Keratinocyte (primary cell): ENCODE measurements at regions not wholly inside any gene's neighbourhood (a gene's known extent, or its start where the extent isn't known, plus 50 kb on each side); places are given as distances from the start of the nearest gene placed in this dataset.

ENCODE experiments used
- DNase-seq: peaks from one replicate; pipeline ENCODE4 v3.0.0-alpha.2; 2011; ENCODE audit warnings: low read depth, missing footprints, low spot score
- FAIRE-seq: peaks from 2 replicates; lab custom pipeline; 2011; peaks lifted over from hg19 to GRCh38; lab: Jason Lieb, UNC
- H2AFZ ChIP-seq: 2 replicates; pipeline ENCODE4 v1.6.0; 2012; ENCODE audit warnings: low read length, control low read depth, inconsistent platforms; ENCODE audit not compliant: control insufficient read depth
- H3K27ac ChIP-seq: 2 replicates; pipeline ENCODE4 v1.5.1; 2011; ENCODE audit warnings: low read length; ENCODE audit not compliant: control insufficient read depth, insufficient read depth
- H3K27me3 ChIP-seq: 3 replicates; pipeline ENCODE4 v1.6.0; 2011; ENCODE audit warnings: low read length; ENCODE audit not compliant: control insufficient read depth, insufficient read depth; ENCODE audit errors: extremely low read depth
- H3K36me3 ChIP-seq, 2 experiments: 2 replicates in 1 of 2; 3 replicates in 1 of 2; pipeline ENCODE4 v1.5.1; 2011; ENCODE audit warnings: low read length in 2 of 2, mild to moderate bottlenecking in 1 of 2; ENCODE audit not compliant: control insufficient read depth in 2 of 2, insufficient read depth in 2 of 2; ENCODE audit errors: extremely low read depth in 1 of 2
- H3K4me1 ChIP-seq: 3 replicates; pipeline ENCODE4 v1.5.1; 2011; ENCODE audit warnings: low read length; ENCODE audit not compliant: control insufficient read depth, insufficient read depth; ENCODE audit errors: extremely low read depth
- H3K4me2 ChIP-seq: 3 replicates; pipeline ENCODE4 v1.6.0; 2011; ENCODE audit warnings: low read depth, low read length; ENCODE audit not compliant: control insufficient read depth, insufficient read depth; ENCODE audit errors: extremely low read depth
- H3K4me3 ChIP-seq, 3 experiments: fragments of 200-600 bp in 1 of 3; sonication (generic) in 1 of 3; 2 replicates in 2 of 3; 3 replicates in 1 of 3; pipeline ENCODE4 v1.5.1; 2011 to 2016; ENCODE audit warnings: low read length in 3 of 3, mild to moderate bottlenecking in 3 of 3, control low read depth in 2 of 3, inconsistent platforms in 1 of 3, low read depth in 1 of 3, mixed read lengths in 1 of 3, mixed run types in 1 of 3, moderate library complexity in 1 of 3; ENCODE audit not compliant: control insufficient read depth in 2 of 3, insufficient read depth in 2 of 3; ENCODE audit errors: extremely low read depth in 1 of 3
- H3K79me2 ChIP-seq: 2 replicates; pipeline ENCODE4 v1.6.0; 2012; ENCODE audit warnings: low read length; ENCODE audit not compliant: control insufficient read depth, insufficient read depth
- H3K9ac ChIP-seq: 3 replicates; pipeline ENCODE4 v1.6.0; 2011; ENCODE audit warnings: low read length; ENCODE audit not compliant: control insufficient read depth, insufficient read depth; ENCODE audit errors: extremely low read depth
- H3K9me1 ChIP-seq: 3 replicates; pipeline ENCODE4 v1.6.0; 2011; ENCODE audit warnings: low read length; ENCODE audit not compliant: control insufficient read depth, insufficient read depth; ENCODE audit errors: extremely low read depth
- H3K9me3 ChIP-seq: 2 replicates; pipeline ENCODE4 v1.5.1; 2012; ENCODE audit warnings: low read depth, low read length; ENCODE audit not compliant: control insufficient read depth
- H4K20me1 ChIP-seq: 3 replicates; pipeline ENCODE4 v1.6.0; 2011; ENCODE audit warnings: low read length; ENCODE audit not compliant: control insufficient read depth, insufficient read depth; ENCODE audit errors: extremely low read depth
- CTCF ChIP-seq, 3 experiments: IDR thresholded peaks in 1 of 3; conservative IDR thresholded peaks in 1 of 3; optimal IDR thresholded peaks in 1 of 3; 2 replicates in 2 of 3; 3 replicates in 1 of 3; pipeline versions ENCODE3 to v1.5.1; 2011; ENCODE audit warnings: low read length in 3 of 3, mild to moderate bottlenecking in 3 of 3, moderate library complexity in 2 of 3, control low read depth in 1 of 3, inconsistent platforms in 1 of 3; ENCODE audit not compliant: insufficient read depth in 2 of 3; ENCODE audit errors: extremely low read depth in 1 of 3
- EZH2 ChIP-seq: IDR thresholded peaks from one replicate; pipeline ENCODE4 v1.6.1; 2012; ENCODE audit warnings: inconsistent platforms, mild to moderate bottlenecking, low read length, moderate library complexity
- dilution Hi-C: fragments of 300-500 bp; cut with MboI; formaldehyde crosslinking; loops from one replicate; pipeline ENCODE4 v1.7.0; 2020; ENCODE audit warnings: low sequenced_read_pairs; ENCODE audit not compliant: extremely low pct_ligation_motif_present

- H4K20me1 ChIP-seq: no peaks in the 10 kb centered on the region
- DNase-seq: no peak
- H3K36me3 ChIP-seq: no peaks in the 10 kb centered on the region
- H3K9me1 ChIP-seq: no peaks in the 10 kb centered on the region
- H3K27ac ChIP-seq: no peak overlapping the region
- H3K79me2 ChIP-seq: no peaks in the 10 kb centered on the region
- no peak overlapping the region for H2AFZ ChIP-seq
- no peak for TF ChIP-seq CTCF (optimal IDR thresholded peaks at IDR 0.05 in 1 of 3, IDR thresholded peaks at IDR 0.05 in 1 of 3, conservative IDR thresholded peaks at IDR 0.05 in 1 of 3; ENCODE audit: extremely low read depth in 1 of 3, insufficient read depth in 2 of 3, low read length in 3 of 3)
- no peak for TF ChIP-seq EZH2
- H3K9me3 ChIP-seq: no peaks in the 10 kb centered on the region
- dilution Hi-C loops: no loop called here
- H3K27me3 ChIP-seq: no peaks in the 10 kb centered on the region
- no peak overlapping the region for H3K4me3 ChIP-seq
- H3K9ac ChIP-seq: no peak overlapping the region
- H3K4me2 ChIP-seq: no peak overlapping the region
- no peaks in the 10 kb centered on the region for H3K4me1 ChIP-seq
- FAIRE-seq: no peak
Measured at GRCh38 chr7:68789597-68789996, 808.7 kb upstream of the AUTS2 start.

DNA sequence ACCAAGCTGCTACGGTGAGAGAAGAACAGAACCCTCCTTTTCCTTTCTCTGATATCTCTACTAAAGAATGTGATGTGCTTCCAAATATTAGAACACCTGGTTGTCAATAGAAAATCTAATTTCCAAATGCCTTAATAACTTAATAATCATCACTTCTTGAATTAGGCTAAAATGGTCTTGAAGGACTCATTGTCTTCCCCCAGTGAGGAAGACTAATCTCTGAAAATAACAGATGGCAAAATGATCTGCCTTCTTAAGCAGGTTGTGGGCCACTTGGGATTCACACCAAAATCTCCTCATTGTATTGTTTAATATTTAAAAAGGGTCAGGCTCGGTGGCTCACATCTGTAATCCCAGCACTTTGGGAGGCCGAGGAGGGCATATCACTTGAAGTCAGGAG is 805.9 kb upstream of the AUTS2 start:
- FAIRE-seq (no peak), DNase-seq (no peak)
- no peaks in the 10 kb centered on the region for H3K9me1 ChIP-seq
- H2AFZ ChIP-seq: no peak overlapping the region
- no peak overlapping the region for H3K4me3 ChIP-seq
- dilution Hi-C loops: no loop called here
- H3K4me2 ChIP-seq: no peak overlapping the region
- no peak overlapping the region for H3K27ac ChIP-seq
- H4K20me1 ChIP-seq: no peaks in the 10 kb centered on the region
- TF ChIP-seq CTCF (optimal IDR thresholded peaks at IDR 0.05 in 1 of 3, IDR thresholded peaks at IDR 0.05 in 1 of 3, conservative IDR thresholded peaks at IDR 0.05 in 1 of 3; ENCODE audit: extremely low read depth in 1 of 3, insufficient read depth in 2 of 3, low read length in 3 of 3) (no peak), EZH2 (no peak)
- no peaks in the 10 kb centered on the region for H3K4me1 ChIP-seq
- H3K27me3 ChIP-seq: no peaks in the 10 kb centered on the region
- H3K36me3 ChIP-seq: no peaks in the 10 kb centered on the region
- H3K9ac ChIP-seq: no peak overlapping the region
- H3K9me3 ChIP-seq: no peaks in the 10 kb centered on the region
- H3K79me2 ChIP-seq: no peaks in the 10 kb centered on the region
